Hematopoietic multipotent progenitor cell (in vitro differentiated cells): ENCODE measurements at regions not wholly inside any gene's neighbourhood (a gene's known extent, or its start where the extent isn't known, plus 50 kb on each side); places are given as distances from the start of the nearest gene placed in this dataset.
A peak's percentile ranks its signal among the peaks of the same experiment; 100 is the strongest.
"Not testable (repeated sequence)": the region's sequence is repeated elsewhere in the genome, so short reads cannot be mapped to it uniquely, and the experiment has no call there.

Experiments used
- DNase-seq, 3 donors: peaks; one replicate each; pipeline ENCODE4 v3.0.0-alpha.2; 2011 to 2015; ENCODE audit warnings: low read depth in 2 of 3, low spot score in 2 of 3

- DNase-seq, result no peak
Measured at GRCh38 chr1:199791495-199791894, 236.0 kb upstream of the NR5A2 start.

- DNase-seq, result no peak
Measured at GRCh38 chr1:199792874-199793273, 234.6 kb upstream of the NR5A2 start.

GRCh38 chr1:199794105-199794863 lies 233.2 kb upstream of the NR5A2 start:
- DNase-seq, result no peak

GRCh38 chr1:199799116-199799515 lies 228.4 kb upstream of the NR5A2 start:
- no peak for DNase-seq

- DNase-seq, result no peak
Measured at GRCh38 chr1:199804526-199804925, 223.0 kb upstream of the NR5A2 start.

GRCh38 chr1:199808110-199808870 lies 219.2 kb upstream of the NR5A2 start:
- no peak for DNase-seq

- no peak for DNase-seq
Measured at GRCh38 chr1:199809311-199809710, 218.2 kb upstream of the NR5A2 start.

GRCh38 chr1:199811163-199811562 lies 216.3 kb upstream of the NR5A2 start:
- DNase-seq, result no peak

- DNase-seq, result no peak
Measured at GRCh38 chr1:199813198-199813597, 214.3 kb upstream of the NR5A2 start.

GRCh38 chr1:199815947-199816346 lies 211.6 kb upstream of the NR5A2 start:
- no peak for DNase-seq

- DNase-seq, result no peak
Measured at GRCh38 chr1:199817266-199817665, 210.2 kb upstream of the NR5A2 start.

- DNase-seq, result no peak
Measured at GRCh38 chr1:199821029-199821779, 206.3 kb upstream of the NR5A2 start.

- DNase-seq, result no peak
Measured at GRCh38 chr1:199832451-199832850, 195.1 kb upstream of the NR5A2 start.

- DNase-seq, result no peak
Measured at GRCh38 chr1:199834711-199835110, 192.8 kb upstream of the NR5A2 start.

- no peak for DNase-seq
Measured at GRCh38 chr1:199836430-199836829, 191.1 kb upstream of the NR5A2 start.

- DNase-seq, result no peak
Measured at GRCh38 chr1:199837321-199837720, 190.2 kb upstream of the NR5A2 start.

- not testable (repeated sequence) for DNase-seq
Measured at GRCh38 chr1:199839608-199840007, 187.9 kb upstream of the NR5A2 start.

GRCh38 chr1:199843096-199843495 lies 184.4 kb upstream of the NR5A2 start:
- DNase-seq, result not testable (repeated sequence)

GRCh38 chr1:199843861-199844260 lies 183.6 kb upstream of the NR5A2 start:
- peak in 2 of 3 donors; percentile 26 to 30 for DNase-seq

- DNase-seq, result no peak
Measured at GRCh38 chr1:199847021-199847420, 180.5 kb upstream of the NR5A2 start.

- DNase-seq, result no peak
Measured at GRCh38 chr1:199851439-199852140, 175.9 kb upstream of the NR5A2 start.
